WTC11 (cell line): ENCODE measurements at regions not wholly inside any gene's neighbourhood (a gene's known extent, or its start where the extent isn't known, plus 50 kb on each side); places are given as distances from the start of the nearest gene placed in this dataset.

Source experiments
- ATF6 ChIP-seq: sonication (generic); formaldehyde crosslinking; IDR thresholded peaks from 2 replicates; pipeline ENCODE4 v1.8.1; 2023; ENCODE audit warnings: mild to moderate bottlenecking, missing genetic modification reagents
- CREB1 ChIP-seq: sonication (generic); formaldehyde crosslinking; IDR thresholded peaks from 2 replicates; pipeline ENCODE4 v1.8.0; 2023; ENCODE audit warnings: mild to moderate bottlenecking, missing genetic modification reagents
- CREM ChIP-seq: sonication (generic); formaldehyde crosslinking; IDR thresholded peaks from 2 replicates; pipeline ENCODE4 v1.8.1; 2022; ENCODE audit warnings: mild to moderate bottlenecking, missing genetic modification reagents, moderate library complexity
- E2F4 ChIP-seq: sonication (generic); formaldehyde crosslinking; IDR thresholded peaks from 2 replicates; pipeline ENCODE4 v1.8.1; 2022; ENCODE audit warnings: low read depth, mild to moderate bottlenecking, moderate library complexity, missing genetic modification reagents, borderline replicate concordance
- E2F5 ChIP-seq: sonication (generic); formaldehyde crosslinking; IDR thresholded peaks from 2 replicates; pipeline ENCODE4 v1.8.1; 2022; ENCODE audit warnings: mild to moderate bottlenecking, moderate library complexity, missing genetic modification reagents
- FOXP4 ChIP-seq: sonication (generic); formaldehyde crosslinking; IDR thresholded peaks from 2 replicates; pipeline ENCODE4 v1.8.0; 2022; ENCODE audit warnings: mild to moderate bottlenecking, missing genetic modification reagents
- NR3C1 ChIP-seq: sonication (generic); formaldehyde crosslinking; conservative IDR thresholded peaks from 2 replicates; pipeline ENCODE4 v1.8.1; 2023; ENCODE audit warnings: low read depth, mild to moderate bottlenecking, missing genetic modification reagents
- TP53 ChIP-seq: sonication (generic); formaldehyde crosslinking; IDR thresholded peaks from 2 replicates; pipeline ENCODE4 v1.8.1; 2023; ENCODE audit warnings: mild to moderate bottlenecking, missing genetic modification reagents
- ZBTB21 ChIP-seq: sonication (generic); formaldehyde crosslinking; IDR thresholded peaks from 2 replicates; pipeline ENCODE4 v1.8.1; 2023; ENCODE audit warnings: mild to moderate bottlenecking, missing genetic modification reagents, borderline replicate concordance
- ZNF317 ChIP-seq: sonication (generic); formaldehyde crosslinking; IDR thresholded peaks from 2 replicates; pipeline ENCODE4 v1.8.1; 2023; ENCODE audit warnings: low read depth, mild to moderate bottlenecking, moderate library complexity, missing genetic modification reagents, borderline replicate concordance
- TF ChIP-seq, protein P1 (sequence below): fragments of 200-600 bp; IDR thresholded peaks from 2 replicates; pipeline ENCODE4 v1.8.0; 2022; ENCODE audit warnings: antibody characterized with exemption

DNA sequence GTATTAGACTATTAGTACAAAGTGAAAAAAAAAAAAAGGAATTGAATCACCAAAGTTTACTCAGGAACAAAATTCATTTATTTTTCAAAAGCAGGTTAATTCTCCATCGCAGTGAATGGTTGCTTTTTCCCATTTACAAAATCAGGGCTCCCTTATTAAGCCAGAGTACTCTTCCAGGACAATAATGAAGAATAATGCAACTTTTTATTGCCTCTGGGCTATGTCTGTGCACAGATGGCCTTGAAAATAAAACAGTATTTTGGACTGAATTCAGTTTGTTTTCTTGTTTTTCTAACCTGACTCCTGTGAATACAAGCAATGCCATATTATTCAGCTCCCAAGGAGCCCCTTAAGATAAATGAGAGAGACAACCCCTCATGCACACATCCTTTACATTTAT, 246.8 kb downstream of the KCNS3 start:
- TF ChIP-seq E2F4 (CRISPR knock-in tag), result no peak
- TF ChIP-seq, protein P1, sequence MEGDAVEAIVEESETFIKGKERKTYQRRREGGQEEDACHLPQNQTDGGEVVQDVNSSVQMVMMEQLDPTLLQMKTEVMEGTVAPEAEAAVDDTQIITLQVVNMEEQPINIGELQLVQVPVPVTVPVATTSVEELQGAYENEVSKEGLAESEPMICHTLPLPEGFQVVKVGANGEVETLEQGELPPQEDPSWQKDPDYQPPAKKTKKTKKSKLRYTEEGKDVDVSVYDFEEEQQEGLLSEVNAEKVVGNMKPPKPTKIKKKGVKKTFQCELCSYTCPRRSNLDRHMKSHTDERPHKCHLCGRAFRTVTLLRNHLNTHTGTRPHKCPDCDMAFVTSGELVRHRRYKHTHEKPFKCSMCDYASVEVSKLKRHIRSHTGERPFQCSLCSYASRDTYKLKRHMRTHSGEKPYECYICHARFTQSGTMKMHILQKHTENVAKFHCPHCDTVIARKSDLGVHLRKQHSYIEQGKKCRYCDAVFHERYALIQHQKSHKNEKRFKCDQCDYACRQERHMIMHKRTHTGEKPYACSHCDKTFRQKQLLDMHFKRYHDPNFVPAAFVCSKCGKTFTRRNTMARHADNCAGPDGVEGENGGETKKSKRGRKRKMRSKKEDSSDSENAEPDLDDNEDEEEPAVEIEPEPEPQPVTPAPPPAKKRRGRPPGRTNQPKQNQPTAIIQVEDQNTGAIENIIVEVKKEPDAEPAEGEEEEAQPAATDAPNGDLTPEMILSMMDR, result no peak
- TF ChIP-seq CREB1 (CRISPR knock-in tag), result no peak
- TF ChIP-seq NR3C1, result no peak
- no peak for TF ChIP-seq CREM (CRISPR knock-in tag)
- TF ChIP-seq TP53 (CRISPR knock-in tag), result no peak
- no peak for TF ChIP-seq ZBTB21 (CRISPR knock-in tag)
- no peak for TF ChIP-seq ATF6 (CRISPR knock-in tag)
- no peak for TF ChIP-seq E2F5 (CRISPR knock-in tag)
- no peak for TF ChIP-seq FOXP4 (CRISPR knock-in tag)
- no peak for TF ChIP-seq ZNF317 (CRISPR knock-in tag)
